ENCODE measurements at regions not wholly inside any gene's neighbourhood (a gene's known extent, or its start where the extent isn't known, plus 50 kb on each side); places are given as distances from the start of the nearest gene placed in this dataset.
"Not testable (repeated sequence)": the region's sequence is repeated elsewhere in the genome, so short reads cannot be mapped to it uniquely, and the experiment has no call there.

DNA sequence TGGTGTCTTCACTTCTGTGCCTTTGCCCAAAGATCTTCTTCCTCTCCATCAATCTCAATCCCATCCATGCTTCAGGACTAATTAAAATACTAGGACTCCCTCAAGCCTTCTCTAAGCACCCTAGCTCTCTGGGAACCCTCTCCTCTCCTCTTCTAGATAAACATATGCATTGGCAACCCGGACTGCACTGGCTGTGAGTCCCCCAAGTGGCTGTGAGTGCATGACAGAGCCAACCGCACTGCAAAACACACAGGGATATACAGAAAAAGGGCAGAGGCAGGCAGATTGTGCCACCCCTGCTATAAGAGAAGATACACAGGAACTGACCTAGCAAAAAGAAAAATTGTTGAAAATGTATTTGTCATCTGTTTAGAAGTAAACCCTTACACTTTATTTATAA, 457.1 kb downstream of the MFSD1 start:
- Histone ChIP-seq H3K23ac (ENCODE audit: low read depth, low read length, poor library complexity) (no peak overlapping the region), H3K4me2 (ENCODE audit: insufficient read depth, low read length, poor library complexity, severe bottlenecking) (no peak overlapping the region), H3K79me1 (ENCODE audit: low read depth, low read length) (no peaks in the 10 kb centered on the region), H3K4me3 (ENCODE audit: low read length in 2 of 2) (no peak overlapping the region), H3K4ac (ENCODE audit: low read length) (no peak overlapping the region), H2BK15ac (ENCODE audit: low read length) (no peak overlapping the region), H2AFZ (ENCODE audit: low read length) (no peak overlapping the region), H3K4me1 (ENCODE audit: control insufficient read depth in 2 of 2, insufficient read depth in 1 of 2, low read depth in 1 of 2, low read length in 2 of 2) (no peaks in the 10 kb centered on the region), H3K14ac (ENCODE audit: low read length) (no peak overlapping the region), H3K27ac (replicated peaks; ENCODE audit: low read length) (no peak overlapping the region), H3K9ac (ENCODE audit: low read depth, low read length, poor library complexity) (no peak overlapping the region), H2AK5ac (ENCODE audit: low read depth, low read length) (no peak overlapping the region), H4K8ac (ENCODE audit: low read depth, low read length) (no peak overlapping the region), H2BK120ac (ENCODE audit: low read depth, low read length) (no peak overlapping the region), H2BK5ac (ENCODE audit: low read length) (no peak overlapping the region), H3K36me3 (replicated peaks in 1 of 2; ENCODE audit: control insufficient read depth in 2 of 2, insufficient read depth in 2 of 2, low read length in 2 of 2) (no peaks in the 10 kb centered on the region), H3K18ac (ENCODE audit: low read length) (no peak overlapping the region), H3K9me3 (replicated peaks in 1 of 2; ENCODE audit: control insufficient read depth in 2 of 2, insufficient read depth in 1 of 2, low read depth in 1 of 2, low read length in 2 of 2) (peaks cover 0 to 1% of the 10 kb centered on the region in 2 donors), H4K91ac (ENCODE audit: low read depth, low read length, poor library complexity) (no peak overlapping the region), H2BK12ac (ENCODE audit: low read length) (no peak overlapping the region), H3K27me3 (ENCODE audit: control insufficient read depth in 3 of 3, insufficient read depth in 3 of 3, low read depth in 1 of 3, low read length in 3 of 3) (no peaks in the 10 kb centered on the region)
- DNase-seq (ENCODE audit: low spot score): no peak
- WGBS, 2 donors (ENCODE audit: extremely low coverage in 2 of 2, insufficient read length in 2 of 2, insufficient replicate concordance in 1 of 2): no CpG with 5 or more reads among the region's 2 CpGs

DNA sequence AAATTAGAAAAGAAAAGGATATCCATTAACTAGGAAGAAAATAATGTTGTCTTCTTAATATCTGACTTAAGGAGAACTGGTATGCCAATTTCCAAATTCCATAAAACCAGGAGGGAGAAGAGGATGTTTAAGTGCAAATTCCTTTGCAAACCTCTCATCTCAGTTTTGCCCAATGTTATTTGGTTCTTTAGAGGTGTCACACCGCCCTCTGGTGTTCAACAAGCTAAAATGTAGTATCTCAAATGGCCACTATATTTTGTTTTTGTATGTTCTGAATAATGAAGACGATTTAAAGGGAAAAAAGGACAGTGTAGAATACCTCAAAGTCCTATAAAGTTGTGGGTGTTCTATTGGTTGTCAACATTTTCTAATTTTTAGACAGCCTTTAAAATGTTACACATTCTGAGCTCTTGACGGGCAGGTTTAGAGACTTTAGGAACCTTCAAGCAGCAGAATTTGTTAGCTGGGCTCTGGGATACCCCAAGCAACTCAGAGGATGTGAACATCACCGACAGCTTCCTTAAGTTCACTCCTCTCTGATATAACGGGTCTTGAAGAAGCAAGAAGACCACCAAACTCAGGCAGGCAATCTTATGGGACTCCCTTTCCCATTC, 458.3 kb downstream of the MFSD1 start:
- no peak overlapping the region for H3K18ac ChIP-seq (ENCODE audit: low read length)
- DNase-seq (ENCODE audit: low spot score): peak; percentile 66
- WGBS, 2 donors (ENCODE audit: extremely low coverage in 2 of 2, insufficient read length in 2 of 2, insufficient replicate concordance in 1 of 2): no CpG with 5 or more reads among the region's 5 CpGs

DNA sequence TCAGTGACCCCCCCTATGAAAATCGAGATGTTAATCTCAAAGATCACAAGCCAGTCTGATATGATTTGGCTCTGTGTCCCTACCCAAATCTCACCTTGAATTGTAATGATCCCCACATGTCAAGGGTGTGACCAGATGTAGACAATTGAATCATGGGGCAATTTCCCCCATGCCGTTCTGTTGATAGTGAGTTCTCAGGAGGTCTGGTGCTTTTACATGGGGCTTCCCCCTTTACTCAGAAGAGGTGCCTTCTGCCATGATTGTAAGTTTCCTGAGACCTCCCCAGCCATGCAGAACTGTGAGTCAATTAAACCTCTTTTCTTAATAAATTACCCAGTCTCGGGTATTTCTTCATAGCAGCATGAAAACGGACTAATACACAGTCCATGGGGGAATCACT, 459.5 kb downstream of the MFSD1 start:
- H3K4me2 ChIP-seq (ENCODE audit: insufficient read depth, low read length, poor library complexity, severe bottlenecking); H3K9ac ChIP-seq (ENCODE audit: low read depth, low read length, poor library complexity); H3K27me3 ChIP-seq (ENCODE audit: control insufficient read depth in 3 of 3, insufficient read depth in 3 of 3, low read depth in 1 of 3, low read length in 3 of 3); H3K36me3 ChIP-seq (replicated peaks in 1 of 2; ENCODE audit: control insufficient read depth in 2 of 2, insufficient read depth in 2 of 2, low read length in 2 of 2); H3K27ac ChIP-seq (replicated peaks; ENCODE audit: low read length); H3K14ac ChIP-seq (ENCODE audit: low read length); H2BK12ac ChIP-seq (ENCODE audit: low read length); H3K23ac ChIP-seq (ENCODE audit: low read depth, low read length, poor library complexity); H4K8ac ChIP-seq (ENCODE audit: low read depth, low read length); H2AFZ ChIP-seq (ENCODE audit: low read length); H2BK120ac ChIP-seq (ENCODE audit: low read depth, low read length); H2BK15ac ChIP-seq (ENCODE audit: low read length); H2BK5ac ChIP-seq (ENCODE audit: low read length); DNase-seq (ENCODE audit: low spot score); H3K4me1 ChIP-seq (ENCODE audit: control insufficient read depth in 2 of 2, insufficient read depth in 1 of 2, low read depth in 1 of 2, low read length in 2 of 2); H3K9me3 ChIP-seq (replicated peaks in 1 of 2; ENCODE audit: control insufficient read depth in 2 of 2, insufficient read depth in 1 of 2, low read depth in 1 of 2, low read length in 2 of 2); H3K79me1 ChIP-seq (ENCODE audit: low read depth, low read length); H3K4me3 ChIP-seq (ENCODE audit: low read length in 2 of 2); H2AK5ac ChIP-seq (ENCODE audit: low read depth, low read length); H3K4ac ChIP-seq (ENCODE audit: low read length); H4K91ac ChIP-seq (ENCODE audit: low read depth, low read length, poor library complexity); H3K18ac ChIP-seq (ENCODE audit: low read length): not testable (repeated sequence)
- no CpG with 5 or more reads among the region's 4 CpGs for WGBS, 2 donors (ENCODE audit: extremely low coverage in 2 of 2, insufficient read length in 2 of 2, insufficient replicate concordance in 1 of 2)

More for the DNA sequence above, 458.3 kb downstream of the MFSD1 start:
- Histone ChIP-seq H3K23ac (ENCODE audit: low read depth, low read length, poor library complexity) (no peak overlapping the region), H2BK12ac (ENCODE audit: low read length) (no peak overlapping the region), H3K14ac (ENCODE audit: low read length) (no peak overlapping the region), H2AK5ac (ENCODE audit: low read depth, low read length) (no peak overlapping the region), H2BK15ac (ENCODE audit: low read length) (no peak overlapping the region), H4K91ac (ENCODE audit: low read depth, low read length, poor library complexity) (no peak overlapping the region), H3K27me3 (ENCODE audit: control insufficient read depth in 3 of 3, insufficient read depth in 3 of 3, low read depth in 1 of 3, low read length in 3 of 3) (no peaks in the 10 kb centered on the region), H3K36me3 (replicated peaks in 1 of 2; ENCODE audit: control insufficient read depth in 2 of 2, insufficient read depth in 2 of 2, low read length in 2 of 2) (no peaks in the 10 kb centered on the region), H3K9me3 (replicated peaks in 1 of 2; ENCODE audit: control insufficient read depth in 2 of 2, insufficient read depth in 1 of 2, low read depth in 1 of 2, low read length in 2 of 2) (peaks cover 0 to 1% of the 10 kb centered on the region in 2 donors), H3K4me1 (ENCODE audit: control insufficient read depth in 2 of 2, insufficient read depth in 1 of 2, low read depth in 1 of 2, low read length in 2 of 2) (no peaks in the 10 kb centered on the region), H3K4ac (ENCODE audit: low read length) (no peak overlapping the region), H3K4me3 (ENCODE audit: low read length in 2 of 2) (no peak overlapping the region), H2BK5ac (ENCODE audit: low read length) (no peak overlapping the region), H3K27ac (replicated peaks; ENCODE audit: low read length) (no peak overlapping the region), H3K79me1 (ENCODE audit: low read depth, low read length) (no peaks in the 10 kb centered on the region), H2BK120ac (ENCODE audit: low read depth, low read length) (no peak overlapping the region), H4K8ac (ENCODE audit: low read depth, low read length) (no peak overlapping the region), H2AFZ (ENCODE audit: low read length) (no peak overlapping the region), H3K9ac (ENCODE audit: low read depth, low read length, poor library complexity) (no peak overlapping the region), H3K4me2 (ENCODE audit: insufficient read depth, low read length, poor library complexity, severe bottlenecking) (no peak overlapping the region)

DNA sequence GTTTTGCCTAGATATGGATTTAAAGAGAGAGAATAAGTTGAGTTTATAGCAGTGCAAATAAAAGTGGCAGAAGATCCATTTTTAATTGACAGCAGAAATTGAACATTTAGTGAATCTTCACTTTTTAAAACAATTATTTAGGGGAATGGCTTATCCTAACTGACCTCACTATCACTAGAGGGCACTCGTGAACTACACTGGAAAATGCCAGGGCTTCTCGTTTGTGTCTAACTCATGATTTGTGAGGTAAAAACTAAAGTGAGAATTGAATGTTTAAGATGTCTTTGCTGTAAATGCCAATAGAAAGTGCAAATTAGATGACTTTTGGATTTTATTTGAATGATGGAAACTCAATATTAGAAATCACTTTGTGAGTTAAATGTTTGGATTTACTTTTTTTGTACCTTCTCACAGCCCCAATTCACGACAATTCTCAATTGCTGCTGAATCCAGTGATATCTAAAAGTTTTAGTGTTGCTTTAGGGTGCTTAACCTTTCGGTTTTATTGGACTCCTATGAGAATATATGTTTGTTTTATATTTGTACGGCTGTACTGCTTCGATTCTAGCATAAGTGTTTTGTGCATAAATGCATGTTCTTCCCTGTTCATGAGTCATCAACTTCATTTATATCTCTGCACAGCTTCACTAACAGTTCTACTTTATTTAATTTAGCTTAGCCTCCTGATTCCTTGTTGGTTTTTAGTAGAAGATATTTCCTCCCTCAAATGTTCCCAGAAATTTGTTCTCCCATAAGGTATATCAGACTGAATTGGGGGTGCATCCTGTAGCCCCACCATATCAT, 462.1 kb downstream of the MFSD1 start:
- H3K4me3 ChIP-seq (ENCODE audit: low read length in 2 of 2): no peak overlapping the region
- no peak overlapping the region for H3K23ac ChIP-seq (ENCODE audit: low read depth, low read length, poor library complexity)
- no CpG with 5 or more reads among the region's 6 CpGs for WGBS, 2 donors (ENCODE audit: extremely low coverage in 2 of 2, insufficient read length in 2 of 2, insufficient replicate concordance in 1 of 2)
- H3K4me1 ChIP-seq (ENCODE audit: control insufficient read depth in 2 of 2, insufficient read depth in 1 of 2, low read depth in 1 of 2, low read length in 2 of 2): no peaks in the 10 kb centered on the region
- no peak overlapping the region for H2BK15ac ChIP-seq (ENCODE audit: low read length)
- H2BK5ac ChIP-seq (ENCODE audit: low read length): no peak overlapping the region
- H3K18ac ChIP-seq (ENCODE audit: low read length): no peak overlapping the region
- H2BK12ac ChIP-seq (ENCODE audit: low read length): no peak overlapping the region
- no peak overlapping the region for H4K8ac ChIP-seq (ENCODE audit: low read depth, low read length)
- no peak overlapping the region for H3K4ac ChIP-seq (ENCODE audit: low read length)
- H3K9me3 ChIP-seq (replicated peaks in 1 of 2; ENCODE audit: control insufficient read depth in 2 of 2, insufficient read depth in 1 of 2, low read depth in 1 of 2, low read length in 2 of 2): peaks cover 0 to 1% of the 10 kb centered on the region in 2 donors
- no peaks in the 10 kb centered on the region for H3K79me1 ChIP-seq (ENCODE audit: low read depth, low read length)
- H3K4me2 ChIP-seq (ENCODE audit: insufficient read depth, low read length, poor library complexity, severe bottlenecking): no peak overlapping the region
- H3K27ac ChIP-seq (replicated peaks; ENCODE audit: low read length): no peak overlapping the region
- no peaks in the 10 kb centered on the region for H3K36me3 ChIP-seq (replicated peaks in 1 of 2; ENCODE audit: control insufficient read depth in 2 of 2, insufficient read depth in 2 of 2, low read length in 2 of 2)
- no peak overlapping the region for H4K91ac ChIP-seq (ENCODE audit: low read depth, low read length, poor library complexity)
- DNase-seq (ENCODE audit: low spot score): peak; percentile 24
- H2AK5ac ChIP-seq (ENCODE audit: low read depth, low read length): no peak overlapping the region
- no peaks in the 10 kb centered on the region for H3K27me3 ChIP-seq (ENCODE audit: control insufficient read depth in 3 of 3, insufficient read depth in 3 of 3, low read depth in 1 of 3, low read length in 3 of 3)
- no peak overlapping the region for H2BK120ac ChIP-seq (ENCODE audit: low read depth, low read length)
- no peak overlapping the region for H3K9ac ChIP-seq (ENCODE audit: low read depth, low read length, poor library complexity)
- no peak overlapping the region for H2AFZ ChIP-seq (ENCODE audit: low read length)
- no peak overlapping the region for H3K14ac ChIP-seq (ENCODE audit: low read length)

Measured in neuronal stem cell (in vitro differentiated cells).